Breast epithelium (tissue), 3 donors: ENCODE measurements at regions not wholly inside any gene's neighbourhood (a gene's known extent, or its start where the extent isn't known, plus 50 kb on each side); places are given as distances from the start of the nearest gene placed in this dataset.

ENCODE experiments used
- CTCF ChIP-seq, 3 donors: fragments of 450-650 bp; IDR thresholded peaks; one replicate each; pipeline ENCODE4 v1.5.1; 2016 to 2017; ENCODE audit warnings: antibody characterized with exemption in 3 of 3, mild to moderate bottlenecking in 3 of 3, moderate library complexity in 3 of 3
- POLR2A ChIP-seq: fragments of 450-650 bp; IDR thresholded peaks from one replicate; pipeline ENCODE4 v1.6.1; 2016; ENCODE audit warnings: antibody characterized with exemption, mild to moderate bottlenecking, moderate library complexity
- POLR2AphosphoS5 ChIP-seq, 3 donors: sonication (generic); formaldehyde crosslinking; IDR thresholded peaks; one replicate each; pipeline ENCODE4 v1.6.1; 2017; ENCODE audit warnings: antibody characterized with exemption in 3 of 3

GRCh38 chr2:10230499-10230898 lies 72.2 kb upstream of the HPCAL1 start:
- TF ChIP-seq CTCF (IDR thresholded peaks at IDR 0.05) (no peak), POLR2AphosphoS5 (IDR thresholded peaks at IDR 0.05) (no peak), POLR2A (no peak)
